ENCODE measurements at regions not wholly inside any gene's neighbourhood (a gene's known extent, or its start where the extent isn't known, plus 50 kb on each side); places are given as distances from the start of the nearest gene placed in this dataset.

GRCh38 chr12:94078736-94079509 is 69.5 kb upstream of the PLXNC1 start:
- H3K27me3 ChIP-seq: no peaks in the 10 kb centered on the region
- no peak overlapping the region for H3K4me3 ChIP-seq
- no peaks in the 10 kb centered on the region for H3K9me3 ChIP-seq
- H3K27ac ChIP-seq: no peak overlapping the region
- H3K36me3 ChIP-seq: no peaks in the 10 kb centered on the region
- TF ChIP-seq, protein P1, sequence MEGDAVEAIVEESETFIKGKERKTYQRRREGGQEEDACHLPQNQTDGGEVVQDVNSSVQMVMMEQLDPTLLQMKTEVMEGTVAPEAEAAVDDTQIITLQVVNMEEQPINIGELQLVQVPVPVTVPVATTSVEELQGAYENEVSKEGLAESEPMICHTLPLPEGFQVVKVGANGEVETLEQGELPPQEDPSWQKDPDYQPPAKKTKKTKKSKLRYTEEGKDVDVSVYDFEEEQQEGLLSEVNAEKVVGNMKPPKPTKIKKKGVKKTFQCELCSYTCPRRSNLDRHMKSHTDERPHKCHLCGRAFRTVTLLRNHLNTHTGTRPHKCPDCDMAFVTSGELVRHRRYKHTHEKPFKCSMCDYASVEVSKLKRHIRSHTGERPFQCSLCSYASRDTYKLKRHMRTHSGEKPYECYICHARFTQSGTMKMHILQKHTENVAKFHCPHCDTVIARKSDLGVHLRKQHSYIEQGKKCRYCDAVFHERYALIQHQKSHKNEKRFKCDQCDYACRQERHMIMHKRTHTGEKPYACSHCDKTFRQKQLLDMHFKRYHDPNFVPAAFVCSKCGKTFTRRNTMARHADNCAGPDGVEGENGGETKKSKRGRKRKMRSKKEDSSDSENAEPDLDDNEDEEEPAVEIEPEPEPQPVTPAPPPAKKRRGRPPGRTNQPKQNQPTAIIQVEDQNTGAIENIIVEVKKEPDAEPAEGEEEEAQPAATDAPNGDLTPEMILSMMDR (IDR thresholded peaks at IDR 0.05): no peak
- no peak for TF ChIP-seq POLR2A (IDR thresholded peaks at IDR 0.05)
- H3K4me1 ChIP-seq: peaks cover 0 to 6% (median 0%) of the 10 kb centered on the region in 4 donors
- DNase-seq: no peak

GRCh38 chr12:94079566-94080340 is 68.6 kb upstream of the PLXNC1 start:
- H3K27ac ChIP-seq: no peak overlapping the region
- no peak for DNase-seq
- H3K36me3 ChIP-seq: no peaks in the 10 kb centered on the region
- H3K4me3 ChIP-seq: no peak overlapping the region
- no peaks in the 10 kb centered on the region for H3K9me3 ChIP-seq
- no peak for TF ChIP-seq POLR2A (IDR thresholded peaks at IDR 0.05)
- TF ChIP-seq, protein P1 (IDR thresholded peaks at IDR 0.05): no peak
- H3K4me1 ChIP-seq: peaks cover 0 to 4% (median 0%) of the 10 kb centered on the region in 4 donors
- H3K27me3 ChIP-seq: no peaks in the 10 kb centered on the region

DNA sequence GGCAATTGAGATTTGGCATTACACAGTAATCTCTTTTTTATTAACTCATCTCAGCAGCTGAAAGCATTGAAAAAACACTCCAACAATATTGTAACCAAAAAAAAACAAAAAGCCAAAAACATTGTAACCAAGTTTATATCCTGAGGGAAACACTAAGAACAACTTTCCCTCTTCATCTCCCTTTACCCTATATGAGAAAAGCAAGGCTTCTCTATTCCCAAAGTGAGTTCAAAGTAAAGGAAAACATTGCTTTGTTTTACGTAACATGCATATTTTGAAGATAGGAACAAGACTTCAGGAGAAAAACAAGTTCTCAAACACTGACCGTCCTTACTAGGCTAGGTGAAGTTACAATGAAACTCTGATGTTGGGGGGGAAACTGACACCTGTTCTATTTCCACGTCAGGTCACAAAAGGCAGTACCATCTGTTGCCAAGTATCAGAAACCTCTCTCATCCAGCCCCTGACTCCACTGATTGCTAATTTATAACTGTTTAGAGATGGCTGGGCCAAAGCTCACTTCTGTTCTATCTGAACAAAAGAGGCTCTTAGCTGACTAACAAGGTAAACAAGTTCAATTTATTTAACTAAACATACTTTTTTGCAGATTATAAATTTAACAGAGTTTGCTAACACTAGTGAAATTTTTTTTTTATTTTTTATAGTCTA is 67.9 kb upstream of the PLXNC1 start:
- H3K27ac ChIP-seq: no peak overlapping the region
- TF ChIP-seq, protein P1 (IDR thresholded peaks at IDR 0.05): no peak
- no peak for TF ChIP-seq POLR2A (IDR thresholded peaks at IDR 0.05)
- no peaks in the 10 kb centered on the region for H3K4me1 ChIP-seq
- H3K27me3 ChIP-seq: no peaks in the 10 kb centered on the region
- no peak for DNase-seq
- H3K36me3 ChIP-seq: no peaks in the 10 kb centered on the region
- H3K9me3 ChIP-seq: no peaks in the 10 kb centered on the region
- H3K4me3 ChIP-seq: no peak overlapping the region

DNA sequence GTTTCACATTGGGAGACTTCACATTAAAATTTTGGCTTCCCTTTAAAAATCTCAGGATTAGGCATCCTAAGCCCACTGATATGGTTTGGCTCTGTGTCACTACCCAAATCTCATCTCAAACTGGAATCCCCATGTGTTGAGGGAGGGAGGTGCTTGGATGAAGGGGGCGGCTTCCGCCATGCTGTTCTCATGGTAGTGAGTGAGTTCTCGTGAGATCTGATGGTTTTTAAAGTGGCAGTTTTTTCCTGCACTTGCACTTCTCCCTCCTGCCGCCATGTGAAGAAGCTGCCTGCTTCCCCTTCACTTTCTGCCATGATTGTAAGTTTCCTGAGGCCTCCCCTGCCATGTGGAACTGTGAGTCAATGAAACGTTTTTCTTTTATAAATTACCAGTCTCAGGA is 65.7 kb upstream of the PLXNC1 start:
- no peaks in the 10 kb centered on the region for H3K9me3 ChIP-seq
- no peaks in the 10 kb centered on the region for H3K4me1 ChIP-seq
- H3K36me3 ChIP-seq: no peaks in the 10 kb centered on the region
- no peak for TF ChIP-seq POLR2A (IDR thresholded peaks at IDR 0.05)
- TF ChIP-seq, protein P1 (IDR thresholded peaks at IDR 0.05): no peak
- no peaks in the 10 kb centered on the region for H3K27me3 ChIP-seq
- no peak overlapping the region for H3K27ac ChIP-seq
- no peak overlapping the region for H3K4me3 ChIP-seq
- no peak for DNase-seq

DNA sequence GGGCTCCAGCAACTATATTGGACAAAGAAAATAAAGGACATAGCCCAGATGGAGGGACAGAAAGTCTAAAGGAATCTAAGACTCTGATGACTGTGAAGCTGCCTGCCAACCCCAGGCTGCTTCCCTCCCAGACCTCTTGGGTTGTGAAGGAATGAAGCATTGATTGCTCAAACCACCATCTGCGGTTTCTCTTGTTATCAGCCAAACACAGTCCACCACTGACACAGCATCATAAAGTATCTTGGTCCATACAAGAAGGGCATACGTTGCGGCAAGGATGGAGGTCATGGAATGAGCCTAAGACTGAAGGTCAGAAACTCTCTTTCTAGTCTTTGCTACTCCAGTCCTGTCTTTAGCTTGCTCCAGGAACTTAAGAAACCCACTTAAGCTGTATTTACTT is 58.5 kb upstream of the PLXNC1 start:
- no peak for TF ChIP-seq POLR2A (IDR thresholded peaks at IDR 0.05)
- TF ChIP-seq, protein P1 (IDR thresholded peaks at IDR 0.05): no peak
- H3K36me3 ChIP-seq: no peaks in the 10 kb centered on the region
- no peak overlapping the region for H3K27ac ChIP-seq
- no peaks in the 10 kb centered on the region for H3K9me3 ChIP-seq
- H3K4me3 ChIP-seq: no peak overlapping the region
- no peaks in the 10 kb centered on the region for H3K27me3 ChIP-seq
- H3K4me1 ChIP-seq: no peaks in the 10 kb centered on the region
- DNase-seq: no peak

Measured in Peyer's patch (tissue), 4 donors.